Stimulated activated CD4-positive, alpha-beta T cell treated with anti-CD3 and anti-CD28 coated beads, Interleukin-4, amount 100 ng/mL, for 24 hours (primary cell): ENCODE measurements at regions not wholly inside any gene's neighbourhood (a gene's known extent, or its start where the extent isn't known, plus 50 kb on each side); places are given as distances from the start of the nearest gene placed in this dataset.

ENCODE experiments used
- DNase-seq: peaks from one replicate; pipeline ENCODE4 v3.0.0-alpha.2; 2020

- no peak for DNase-seq
Measured at GRCh38 chr15:94683902-94684301, 452.5 kb downstream of the MCTP2 start.

GRCh38 chr15:94691169-94691568, 459.8 kb downstream of the MCTP2 start:
- DNase-seq, result no peak

DNA sequence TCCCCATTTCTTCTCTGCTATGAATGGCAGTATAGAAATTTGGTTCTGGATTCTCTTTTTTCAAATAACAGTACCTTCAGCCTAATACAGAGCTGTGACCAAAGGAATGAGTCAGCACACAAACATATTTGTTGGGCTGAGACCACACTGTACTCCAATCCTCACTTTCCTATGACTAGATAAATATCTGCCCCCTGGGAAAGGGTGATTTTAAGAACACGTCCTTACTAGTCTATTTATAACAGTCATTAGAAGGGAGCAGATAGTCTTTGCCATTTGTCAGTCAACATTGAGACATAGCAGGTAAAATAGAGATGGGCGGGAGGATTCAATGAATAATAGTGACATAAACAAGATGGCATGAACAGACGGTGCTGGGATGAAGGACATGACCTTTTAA, 461.3 kb downstream of the MCTP2 start:
- no peak for DNase-seq

DNA sequence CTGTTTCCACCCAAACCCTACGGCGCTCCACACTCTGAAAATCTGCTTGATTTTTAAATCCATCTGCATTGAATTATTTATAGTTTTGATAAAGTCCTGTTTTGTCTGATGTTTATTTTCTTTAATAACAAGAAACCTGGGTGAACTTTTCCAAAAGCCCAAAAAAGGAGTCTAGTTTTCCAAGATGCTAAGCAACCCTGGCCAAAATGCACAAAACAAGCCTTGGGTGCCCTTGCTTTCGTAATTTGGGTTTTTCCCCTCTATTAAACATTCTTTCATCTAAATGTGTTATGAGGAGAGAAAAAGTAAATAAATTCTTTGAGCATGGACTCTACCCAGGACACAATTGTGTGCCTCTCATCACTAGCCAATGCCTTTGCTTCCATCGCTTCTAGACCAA, 468.9 kb downstream of the MCTP2 start:
- DNase-seq, result no peak

GRCh38 chr15:94701281-94701985, 470.1 kb downstream of the MCTP2 start:
- no peak for DNase-seq

GRCh38 chr15:94703596-94703995, 472.2 kb downstream of the MCTP2 start:
- no peak for DNase-seq

- DNase-seq, result no peak
Measured at GRCh38 chr15:94704421-94704820, 473.1 kb downstream of the MCTP2 start.

DNA sequence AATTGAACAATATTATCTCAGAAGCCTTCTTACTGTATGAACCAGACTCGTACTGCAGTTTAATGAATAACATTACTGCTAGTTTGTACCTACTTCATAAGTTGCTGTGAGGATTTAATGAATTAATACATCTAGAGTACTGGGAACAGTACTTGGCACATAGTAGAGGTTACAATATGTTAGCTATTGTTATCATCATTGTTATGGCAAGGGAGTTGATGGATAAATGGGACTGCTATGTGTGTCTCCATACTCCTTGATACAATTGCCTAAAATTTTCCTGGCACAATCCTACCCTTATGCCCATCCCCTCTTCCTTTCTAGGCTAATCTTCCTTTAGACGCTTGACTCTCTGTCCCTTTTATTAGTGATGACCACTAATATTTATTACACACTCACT, 473.6 kb downstream of the MCTP2 start:
- DNase-seq, result no peak

GRCh38 chr15:94709319-94709718, 478.0 kb downstream of the MCTP2 start:
- no peak for DNase-seq

GRCh38 chr15:94722024-94722636, 490.8 kb downstream of the MCTP2 start:
- DNase-seq, result no peak

GRCh38 chr15:94723801-94724200, 492.4 kb downstream of the MCTP2 start:
- DNase-seq, result no peak

DNA sequence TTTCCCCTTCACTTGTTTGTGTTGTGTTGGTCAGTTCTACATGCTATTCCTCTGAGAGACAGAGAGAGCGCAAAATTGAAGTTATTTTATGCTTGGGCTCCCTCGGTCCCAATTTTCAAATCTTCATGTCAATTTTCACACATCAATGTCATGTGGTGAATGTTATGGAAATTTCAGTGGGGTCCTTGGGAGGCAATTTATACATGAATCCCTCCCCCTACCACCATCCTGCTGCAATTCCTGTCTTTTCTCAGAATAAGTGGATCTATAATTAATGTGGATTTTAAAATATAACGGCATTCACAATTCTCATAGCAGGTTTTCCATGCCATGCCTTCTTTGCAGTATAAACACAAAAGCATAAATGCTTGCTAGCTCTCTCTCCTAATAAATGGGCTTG, 499.9 kb downstream of the MCTP2 start:
- no peak for DNase-seq

DNA sequence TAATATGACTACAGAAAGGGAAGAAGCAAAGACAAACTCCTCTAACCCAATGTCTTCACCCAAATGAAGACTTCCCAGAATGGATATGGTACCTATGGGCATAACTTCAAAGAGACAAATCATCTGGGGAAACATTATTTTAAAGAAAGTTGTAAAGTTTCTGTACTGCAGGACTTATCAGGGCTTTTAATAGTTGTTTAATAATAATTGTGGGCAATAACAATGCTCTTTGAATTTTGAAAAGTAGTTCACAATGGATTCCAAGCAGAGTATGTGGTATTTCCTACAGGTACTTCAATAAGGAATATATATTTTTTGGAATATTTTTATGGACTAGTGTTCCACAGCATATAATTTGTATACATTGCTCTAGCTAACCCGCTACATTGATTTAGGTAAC, 503.1 kb downstream of the MCTP2 start:
- DNase-seq, result no peak

- no peak for DNase-seq
Measured at GRCh38 chr15:94736236-94736635, 504.9 kb downstream of the MCTP2 start.

GRCh38 chr15:94739639-94740038, 508.3 kb downstream of the MCTP2 start:
- no peak for DNase-seq

- no peak for DNase-seq
Measured at GRCh38 chr15:94740469-94740868, 509.1 kb downstream of the MCTP2 start.

GRCh38 chr15:94743668-94744067, 512.3 kb downstream of the MCTP2 start:
- DNase-seq, result no peak

DNA sequence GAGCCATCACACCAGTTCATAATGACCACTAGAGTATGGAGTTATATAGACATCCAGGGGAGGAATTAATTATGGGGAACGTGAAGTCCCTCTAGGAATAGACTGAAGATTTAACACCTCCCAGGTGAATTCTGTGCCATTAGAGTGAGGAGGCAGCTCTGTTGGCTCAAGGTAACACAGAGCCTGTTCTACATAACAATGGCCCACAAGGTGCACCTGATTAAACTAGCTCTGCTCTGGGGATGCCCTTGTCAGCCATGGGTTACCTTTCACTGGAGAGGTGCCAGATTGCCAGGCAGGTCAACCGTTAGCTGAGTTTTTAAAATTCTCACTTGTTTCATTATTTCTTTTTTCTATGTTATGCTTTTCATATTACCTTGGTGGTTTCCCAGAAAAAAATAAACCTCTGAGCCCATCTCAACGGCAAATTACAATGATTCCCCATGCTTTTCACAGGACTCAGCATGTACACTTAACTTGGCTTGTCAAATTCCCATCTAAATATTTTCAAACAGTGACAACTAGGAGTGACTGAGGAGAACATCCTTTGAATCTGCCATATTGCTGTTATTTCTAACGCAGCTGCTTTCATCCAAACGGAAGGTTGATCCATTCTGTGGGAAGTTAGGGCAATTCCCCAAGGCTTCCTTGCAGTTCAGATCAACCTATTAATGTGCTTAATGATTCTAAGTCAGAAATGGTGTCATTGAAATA, 512.9 kb downstream of the MCTP2 start:
- DNase-seq, result no peak

GRCh38 chr15:94745371-94745770, 514.0 kb downstream of the MCTP2 start:
- no peak for DNase-seq

GRCh38 chr15:94747510-94747909, 516.1 kb downstream of the MCTP2 start:
- no peak for DNase-seq

- DNase-seq, result no peak
Measured at GRCh38 chr15:94749811-94750617, 518.7 kb downstream of the MCTP2 start.

- DNase-seq, result no peak
Measured at GRCh38 chr15:94760348-94760747, 529.0 kb downstream of the MCTP2 start.

DNA sequence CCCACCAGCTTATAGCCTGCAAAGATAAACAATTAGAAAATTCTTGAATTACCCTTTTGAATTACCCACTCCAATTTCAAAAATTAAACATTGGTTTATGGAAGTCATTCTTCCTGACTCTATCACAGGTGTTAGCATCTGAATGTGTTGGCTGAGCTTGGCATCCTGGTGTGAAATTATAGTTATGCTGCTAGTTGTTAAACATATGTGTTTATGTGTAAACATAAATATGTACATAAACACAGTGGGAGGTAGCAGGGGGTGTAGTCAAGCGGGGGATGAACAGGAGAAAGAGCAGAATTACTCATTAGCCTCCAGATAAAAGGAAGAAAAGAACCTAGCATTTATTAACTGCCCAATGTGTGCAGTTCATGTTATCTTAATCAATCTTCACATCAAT, 530.2 kb downstream of the MCTP2 start:
- DNase-seq, result no peak
